Smooth muscle cell (in vitro differentiated cells): ENCODE measurements at regions not wholly inside any gene's neighbourhood (a gene's known extent, or its start where the extent isn't known, plus 50 kb on each side); places are given as distances from the start of the nearest gene placed in this dataset.
"Not testable (repeated sequence)": the region's sequence is repeated elsewhere in the genome, so short reads cannot be mapped to it uniquely, and the experiment has no call there.

Source experiments
- DNase-seq: peaks from one replicate; lab custom pipeline; 2025; ENCODE audit not compliant: unreplicated experiment; lab: John Stamatoyannopoulos, UW
- H2AFZ ChIP-seq: fragments of 200-600 bp; sonication (generic); 2 replicates; pipeline ENCODE4 v1.6.0; 2016; ENCODE audit warnings: antibody characterized with exemption, low read depth, mild to moderate bottlenecking
- H3F3A ChIP-seq: fragments of 200-600 bp; sonication (generic); 2 replicates; pipeline ENCODE4 v1.6.0; 2017; ENCODE audit warnings: antibody characterized with exemption, low read depth
- H3K27ac ChIP-seq: fragments of 200-600 bp; sonication (generic); 2 replicates; pipeline ENCODE4 v1.5.1; 2016; ENCODE audit warnings: low read depth, mild to moderate bottlenecking
- H3K27me3 ChIP-seq: fragments of 200-600 bp; sonication (generic); 2 replicates; pipeline ENCODE4 v1.6.1; 2016; ENCODE audit warnings: low read depth, mild to moderate bottlenecking
- H3K36me3 ChIP-seq: fragments of 200-600 bp; sonication (generic); 2 replicates; pipeline ENCODE4 v1.5.1; 2016; ENCODE audit warnings: low read depth
- H3K4me1 ChIP-seq: fragments of 200-600 bp; sonication (generic); 2 replicates; pipeline ENCODE4 v1.5.1; 2016; ENCODE audit warnings: low read depth
- H3K4me2 ChIP-seq: fragments of 200-600 bp; sonication (generic); 2 replicates; pipeline ENCODE4 v1.6.0; 2016; ENCODE audit warnings: mild to moderate bottlenecking
- H3K4me3 ChIP-seq: fragments of 200-600 bp; sonication (generic); 2 replicates; pipeline ENCODE4 v1.5.1; 2016; ENCODE audit warnings: mild to moderate bottlenecking
- H3K79me2 ChIP-seq: fragments of 200-600 bp; sonication (generic); 2 replicates; pipeline ENCODE4 v1.6.0; 2016; ENCODE audit warnings: low read depth, mild to moderate bottlenecking
- H3K9ac ChIP-seq: fragments of 200-600 bp; sonication (generic); 2 replicates; pipeline ENCODE4 v1.6.0; 2016; ENCODE audit warnings: low read depth
- H3K9me3 ChIP-seq: fragments of 200-600 bp; sonication (generic); replicated peaks from 2 replicates; pipeline ENCODE4 v1.5.1; 2016; ENCODE audit warnings: low read depth
- H4K20me1 ChIP-seq: fragments of 200-600 bp; sonication (generic); 2 replicates; pipeline ENCODE4 v1.6.0; 2016; ENCODE audit warnings: low read depth
- WGBS: methylation state at CpG from one replicate; pipeline ENCODE4 v1.1.7; 2016; ENCODE audit warnings: low lambda C conversion rate; 5-methylcytosine and 5-hydroxymethylcytosine counted together
- TF ChIP-seq, protein P1 (sequence below): fragments of 200-600 bp; sonication (generic); IDR thresholded peaks from 2 replicates; pipeline ENCODE4 v1.5.1; 2017; ENCODE audit warnings: borderline replicate concordance, mild to moderate bottlenecking, antibody characterized with exemption; ENCODE audit not compliant: insufficient read depth, poor library complexity, severe bottlenecking

DNA sequence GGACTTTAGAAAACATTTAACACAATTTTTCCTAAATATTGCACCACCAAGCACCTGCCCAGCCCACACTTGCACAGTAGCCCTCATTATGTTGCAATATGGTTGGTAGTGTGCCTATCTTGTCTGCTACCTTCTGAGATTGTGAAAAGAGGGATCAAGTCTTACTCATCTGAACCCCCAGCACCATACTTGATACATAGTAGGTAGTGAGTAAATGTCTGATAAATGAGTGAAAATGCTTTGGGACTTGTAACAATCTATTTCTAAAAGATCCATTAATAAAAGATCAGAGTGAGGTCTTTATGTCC lies 118.4 kb upstream of the MED14 start:
- peaks cover 20% of the 10 kb centered on the region for H3K4me1 ChIP-seq

DNA sequence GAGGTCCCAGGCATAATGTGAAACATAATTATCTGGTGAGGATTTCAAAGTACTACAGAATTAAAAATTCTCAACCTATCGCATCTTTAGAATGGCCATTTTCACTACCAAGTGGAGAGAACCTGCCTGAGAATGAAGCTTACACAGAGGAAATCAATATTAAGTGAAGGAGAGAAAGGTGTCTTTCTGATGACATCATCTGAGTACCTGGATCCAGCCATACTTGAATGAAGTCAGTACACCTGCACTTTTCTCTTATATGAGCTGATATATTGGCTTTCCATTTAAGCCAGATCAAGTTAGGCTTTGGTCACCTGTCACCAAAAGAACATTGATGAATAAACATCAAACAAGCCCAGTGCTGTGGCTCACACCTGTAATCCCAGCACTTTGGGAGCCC lies 118.9 kb upstream of the MED14 start:
- Histone ChIP-seq H3K79me2 (no peaks in the 10 kb centered on the region), H3K9ac (no peak overlapping the region), H3K4me3 (no peak overlapping the region), H3K27ac (no peak overlapping the region), H3K4me1 (peaks cover 20% of the 10 kb centered on the region), H3K9me3 (no peaks in the 10 kb centered on the region), H2AFZ (no peak overlapping the region), H3K36me3 (no peaks in the 10 kb centered on the region), H4K20me1 (no peaks in the 10 kb centered on the region), H3F3A (no peaks in the 10 kb centered on the region), H3K4me2 (no peak overlapping the region), H3K27me3 (no peaks in the 10 kb centered on the region)
- TF ChIP-seq, protein P1, sequence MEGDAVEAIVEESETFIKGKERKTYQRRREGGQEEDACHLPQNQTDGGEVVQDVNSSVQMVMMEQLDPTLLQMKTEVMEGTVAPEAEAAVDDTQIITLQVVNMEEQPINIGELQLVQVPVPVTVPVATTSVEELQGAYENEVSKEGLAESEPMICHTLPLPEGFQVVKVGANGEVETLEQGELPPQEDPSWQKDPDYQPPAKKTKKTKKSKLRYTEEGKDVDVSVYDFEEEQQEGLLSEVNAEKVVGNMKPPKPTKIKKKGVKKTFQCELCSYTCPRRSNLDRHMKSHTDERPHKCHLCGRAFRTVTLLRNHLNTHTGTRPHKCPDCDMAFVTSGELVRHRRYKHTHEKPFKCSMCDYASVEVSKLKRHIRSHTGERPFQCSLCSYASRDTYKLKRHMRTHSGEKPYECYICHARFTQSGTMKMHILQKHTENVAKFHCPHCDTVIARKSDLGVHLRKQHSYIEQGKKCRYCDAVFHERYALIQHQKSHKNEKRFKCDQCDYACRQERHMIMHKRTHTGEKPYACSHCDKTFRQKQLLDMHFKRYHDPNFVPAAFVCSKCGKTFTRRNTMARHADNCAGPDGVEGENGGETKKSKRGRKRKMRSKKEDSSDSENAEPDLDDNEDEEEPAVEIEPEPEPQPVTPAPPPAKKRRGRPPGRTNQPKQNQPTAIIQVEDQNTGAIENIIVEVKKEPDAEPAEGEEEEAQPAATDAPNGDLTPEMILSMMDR: no peak
- DNase-seq: no peak
- WGBS: 85% methylated on average over 1 of the region's 1 CpG

More for the DNA sequence above, 118.4 kb upstream of the MED14 start:
- no peak overlapping the region for H3K9ac ChIP-seq
- H3K4me3 ChIP-seq: no peak overlapping the region
- TF ChIP-seq, protein P1: no peak
- DNase-seq: no peak
- no peak overlapping the region for H2AFZ ChIP-seq
- no peaks in the 10 kb centered on the region for H3K36me3 ChIP-seq
- H3K79me2 ChIP-seq: no peaks in the 10 kb centered on the region
- H3K9me3 ChIP-seq: no peaks in the 10 kb centered on the region
- H3K27ac ChIP-seq: no peak overlapping the region
- no peaks in the 10 kb centered on the region for H4K20me1 ChIP-seq
- no peaks in the 10 kb centered on the region for H3K27me3 ChIP-seq
- no peaks in the 10 kb centered on the region for H3F3A ChIP-seq
- H3K4me2 ChIP-seq: no peak overlapping the region

GRCh38 chrX:40855411-40855810 lies 120.1 kb upstream of the MED14 start:
- Histone ChIP-seq H3K4me2 (no peak overlapping the region), H3K4me3 (no peak overlapping the region), H3K4me1 (peaks cover 20% of the 10 kb centered on the region), H3K27me3 (no peaks in the 10 kb centered on the region), H3K9ac (no peak overlapping the region), H3F3A (no peaks in the 10 kb centered on the region), H2AFZ (no peak overlapping the region), H3K9me3 (no peaks in the 10 kb centered on the region), H3K27ac (no peak overlapping the region), H3K36me3 (no peaks in the 10 kb centered on the region), H4K20me1 (no peaks in the 10 kb centered on the region), H3K79me2 (no peaks in the 10 kb centered on the region)
- TF ChIP-seq, protein P1: no peak
- no peak for DNase-seq

GRCh38 chrX:40855932-40856515 lies 120.7 kb upstream of the MED14 start:
- no peaks in the 10 kb centered on the region for H3K27me3 ChIP-seq
- H3K9ac ChIP-seq: no peak overlapping the region
- no peak overlapping the region for H3K27ac ChIP-seq
- no peaks in the 10 kb centered on the region for H3K36me3 ChIP-seq
- no peak overlapping the region for H3K4me3 ChIP-seq
- peaks cover 20% of the 10 kb centered on the region for H3K4me1 ChIP-seq
- TF ChIP-seq, protein P1: no peak
- H2AFZ ChIP-seq: no peak overlapping the region
- no peaks in the 10 kb centered on the region for H4K20me1 ChIP-seq
- no peaks in the 10 kb centered on the region for H3K79me2 ChIP-seq
- H3K4me2 ChIP-seq: no peak overlapping the region
- no peaks in the 10 kb centered on the region for H3K9me3 ChIP-seq
- no peaks in the 10 kb centered on the region for H3F3A ChIP-seq
- DNase-seq: no peak

- WGBS: 96% methylated on average over 28 of the region's 47 CpGs
Measured at GRCh38 chrX:40861952-40862554, 126.7 kb upstream of the MED14 start.

DNA sequence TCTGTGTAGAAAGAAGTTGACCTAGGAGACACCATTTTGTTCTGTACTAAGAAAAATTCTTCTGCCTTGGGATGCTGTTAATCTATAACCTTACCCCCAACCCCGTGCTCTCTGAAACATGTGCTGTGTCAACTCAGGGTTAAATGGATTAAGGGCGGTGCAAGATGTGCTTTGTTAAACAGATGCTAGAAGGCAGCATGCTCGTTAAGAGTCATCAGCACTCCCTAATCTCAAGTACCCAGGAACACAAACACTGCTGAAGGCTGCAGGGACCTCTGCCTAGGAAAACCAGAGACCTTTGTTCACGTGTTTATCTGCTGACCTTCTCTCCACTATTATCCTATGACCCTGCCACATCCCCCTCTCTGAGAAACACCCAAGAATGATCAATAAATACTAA lies 127.9 kb upstream of the MED14 start:
- DNase-seq, H3K79me2 ChIP-seq, H3K4me3 ChIP-seq, H3K27ac ChIP-seq, H3K9ac ChIP-seq, H2AFZ ChIP-seq, H3K4me2 ChIP-seq, H3K27me3 ChIP-seq, H3K36me3 ChIP-seq, H3K9me3 ChIP-seq, H3F3A ChIP-seq, H4K20me1 ChIP-seq, H3K4me1 ChIP-seq: not testable (repeated sequence)
- WGBS: 70% methylated on average over 4 of the region's 4 CpGs

More at GRCh38 chrX:40861952-40862554, 126.7 kb upstream of the MED14 start:
- H3K4me2 ChIP-seq, H3K9me3 ChIP-seq, H3K4me3 ChIP-seq, DNase-seq, H3K79me2 ChIP-seq, H4K20me1 ChIP-seq, H3K36me3 ChIP-seq, H3K27ac ChIP-seq, H3K9ac ChIP-seq, H2AFZ ChIP-seq, H3K27me3 ChIP-seq, H3F3A ChIP-seq, H3K4me1 ChIP-seq: not testable (repeated sequence)
